Thoracic aorta (tissue), 2 donors: ENCODE measurements at regions not wholly inside any gene's neighbourhood (a gene's known extent, or its start where the extent isn't known, plus 50 kb on each side); places are given as distances from the start of the nearest gene placed in this dataset.

Source experiments
- ATAC-seq: fragments of 150-250 bp; one replicate; pipeline ENCODE4 v1.8.0; 2017; ENCODE audit warnings: low read depth; ENCODE audit not compliant: insufficient number of reproducible peaks, low FRiP score
- DNase-seq: peaks from one replicate; pipeline ENCODE4 v3.0.0-alpha.2; 2020; ENCODE audit warnings: low spot score
- H3K27ac ChIP-seq, 2 donors: fragments of 200-600 bp; sonication (generic); 1 replicate in 1 of 2; 2 replicates in 1 of 2; pipeline ENCODE4 v1.5.1; 2016; ENCODE audit warnings: mild to moderate bottlenecking in 2 of 2, moderate library complexity in 2 of 2
- H3K27me3 ChIP-seq: fragments of 200-600 bp; sonication (generic); replicated peaks from 2 replicates; pipeline ENCODE4 v1.6.0; 2016; ENCODE audit warnings: mild to moderate bottlenecking; ENCODE audit not compliant: insufficient read depth
- H3K36me3 ChIP-seq: fragments of 200-600 bp; sonication (generic); one replicate; pipeline ENCODE4 v1.5.1; 2016
- H3K4me1 ChIP-seq, 2 donors: fragments of 200-600 bp; sonication (generic); 1 replicate in 1 of 2; 2 replicates in 1 of 2; pipeline versions ENCODE4 v1.5.1 to v1.6.0; 2016; ENCODE audit warnings: low read depth in 2 of 2, mild to moderate bottlenecking in 1 of 2; ENCODE audit not compliant: control insufficient read depth in 1 of 2
- H3K4me3 ChIP-seq: fragments of 200-600 bp; sonication (generic); 2 replicates; pipeline ENCODE4 v1.5.1; 2016; ENCODE audit warnings: mild to moderate bottlenecking
- H3K9me3 ChIP-seq: fragments of 200-600 bp; sonication (generic); 2 replicates; pipeline ENCODE4 v1.5.1; 2016
- CTCF ChIP-seq: fragments of 200-600 bp; sonication (generic); IDR thresholded peaks from one replicate; pipeline ENCODE4 v1.5.1; 2019; ENCODE audit warnings: antibody characterized with exemption

- H3K27ac ChIP-seq: no peak overlapping the region
- DNase-seq (no peak), ATAC-seq (no peak)
- no peak overlapping the region for H3K4me3 ChIP-seq
- no peaks in the 10 kb centered on the region for H3K27me3 ChIP-seq
- no peak for TF ChIP-seq CTCF
- no peaks in the 10 kb centered on the region for H3K9me3 ChIP-seq
- H3K4me1 ChIP-seq: no peaks in the 10 kb centered on the region
- H3K36me3 ChIP-seq: no peaks in the 10 kb centered on the region
These were observed 317.1 kb downstream of the PHKB start for GRCh38 chr16:47778106-47778801.

- no peak overlapping the region for H3K27ac ChIP-seq
- H3K27me3 ChIP-seq: no peaks in the 10 kb centered on the region
- H3K4me3 ChIP-seq: no peak overlapping the region
- no peak for TF ChIP-seq CTCF
- no peaks in the 10 kb centered on the region for H3K36me3 ChIP-seq
- H3K4me1 ChIP-seq: no peaks in the 10 kb centered on the region
- ATAC-seq (no peak), DNase-seq (no peak)
- no peaks in the 10 kb centered on the region for H3K9me3 ChIP-seq
These were observed 316.1 kb downstream of the PHKB start for GRCh38 chr16:47777220-47777619.

GRCh38 chr16:47774661-47775060, 313.5 kb downstream of the PHKB start:
- Histone ChIP-seq H3K27me3 (no peaks in the 10 kb centered on the region), H3K27ac (no peak overlapping the region), H3K4me3 (no peak overlapping the region), H3K4me1 (no peaks in the 10 kb centered on the region), H3K36me3 (no peaks in the 10 kb centered on the region), H3K9me3 (no peaks in the 10 kb centered on the region)
- no peak for TF ChIP-seq CTCF
- DNase-seq (no peak), ATAC-seq (no peak)

- Histone ChIP-seq H3K36me3 (no peaks in the 10 kb centered on the region), H3K27ac (no peak overlapping the region), H3K27me3 (no peaks in the 10 kb centered on the region), H3K4me1 (no peaks in the 10 kb centered on the region), H3K9me3 (no peaks in the 10 kb centered on the region), H3K4me3 (no peak overlapping the region)
- no peak for TF ChIP-seq CTCF
- ATAC-seq (no peak), DNase-seq (no peak)
These were observed 292.5 kb downstream of the PHKB start for GRCh38 chr16:47753659-47754058.
